ENCODE measurements at regions not wholly inside any gene's neighbourhood (a gene's known extent, or its start where the extent isn't known, plus 50 kb on each side); places are given as distances from the start of the nearest gene placed in this dataset.
"Not testable (repeated sequence)": the region's sequence is repeated elsewhere in the genome, so short reads cannot be mapped to it uniquely, and the experiment has no call there.

GRCh38 chr5:174916227-174916626 lies 191.8 kb downstream of the MSX2 start:
- no peak for DNase-seq (ENCODE audit: low spot score)

- DNase-seq (ENCODE audit: low spot score): no peak
Observed at GRCh38 chr5:174911118-174911517, 186.7 kb downstream of the MSX2 start.

GRCh38 chr5:174910245-174910737 lies 185.9 kb downstream of the MSX2 start:
- peak; percentile 65 for DNase-seq (ENCODE audit: low spot score)

GRCh38 chr5:174903172-174903732 lies 178.9 kb downstream of the MSX2 start:
- no peak for DNase-seq (ENCODE audit: low spot score)

GRCh38 chr5:174901336-174901735 lies 177.0 kb downstream of the MSX2 start:
- DNase-seq (ENCODE audit: low spot score): no peak

- no peak for DNase-seq (ENCODE audit: low spot score)
Observed at GRCh38 chr5:174900240-174900865, 176.0 kb downstream of the MSX2 start.

- no peak for DNase-seq (ENCODE audit: low spot score)
Observed at GRCh38 chr5:174897281-174897950, 173.0 kb downstream of the MSX2 start.

GRCh38 chr5:174895360-174895759 lies 171.0 kb downstream of the MSX2 start:
- no peak for DNase-seq (ENCODE audit: low spot score)

GRCh38 chr5:174892742-174893141 lies 168.4 kb downstream of the MSX2 start:
- no peak for DNase-seq (ENCODE audit: low spot score)

- DNase-seq (ENCODE audit: low spot score): not testable (repeated sequence)
Observed at GRCh38 chr5:174880412-174881200, 156.2 kb downstream of the MSX2 start.

GRCh38 chr5:174877987-174878386 lies 153.6 kb downstream of the MSX2 start:
- no peak for DNase-seq (ENCODE audit: low spot score)

- DNase-seq (ENCODE audit: low spot score): no peak
Observed at GRCh38 chr5:174872271-174872670, 147.9 kb downstream of the MSX2 start.

GRCh38 chr5:174852143-174852542 lies 127.8 kb downstream of the MSX2 start:
- DNase-seq (ENCODE audit: low spot score): no peak

GRCh38 chr5:174850565-174851169 lies 126.3 kb downstream of the MSX2 start:
- DNase-seq (ENCODE audit: low spot score): no peak

GRCh38 chr5:174849426-174849825 lies 125.0 kb downstream of the MSX2 start:
- no peak for DNase-seq (ENCODE audit: low spot score)

- no peak for DNase-seq (ENCODE audit: low spot score)
Observed at GRCh38 chr5:174844971-174845370, 120.6 kb downstream of the MSX2 start.

GRCh38 chr5:174843263-174844250 lies 119.2 kb downstream of the MSX2 start:
- DNase-seq (ENCODE audit: low spot score): no peak

- DNase-seq (ENCODE audit: low spot score): no peak
Observed at GRCh38 chr5:174840435-174840834, 116.1 kb downstream of the MSX2 start.

- no peak for DNase-seq (ENCODE audit: low spot score)
Observed at GRCh38 chr5:174839196-174839595, 114.8 kb downstream of the MSX2 start.

GRCh38 chr5:174837919-174838902 lies 113.8 kb downstream of the MSX2 start:
- no peak for DNase-seq (ENCODE audit: low spot score)

Measured in AG08395 (cell line).